ENCODE measurements at regions not wholly inside any gene's neighbourhood (a gene's known extent, or its start where the extent isn't known, plus 50 kb on each side); places are given as distances from the start of the nearest gene placed in this dataset.

GRCh38 chr4:157973297-157973696 lies 199.5 kb downstream of the GASK1B start:
- Histone ChIP-seq H3K36me3 (ENCODE audit: control insufficient read depth in 2 of 2, insufficient read depth in 2 of 2, low read length in 1 of 2) (no peaks in the 10 kb centered on the region), H3K9ac (ENCODE audit: control insufficient read depth, insufficient read depth, low read length) (no peak overlapping the region), H2AFZ (ENCODE audit: control insufficient read depth, low read depth, low read length) (no peak overlapping the region), H3K9me3 (replicated peaks; ENCODE audit: control insufficient read depth, insufficient read depth, low read length) (no peaks in the 10 kb centered on the region), H3K4me1 (ENCODE audit: control insufficient read depth, insufficient read depth, low read length) (no peaks in the 10 kb centered on the region), H3K27me3 (replicated peaks in 1 of 2; ENCODE audit: control insufficient read depth in 2 of 2, insufficient read depth in 2 of 2, low read length in 1 of 2) (no peaks in the 10 kb centered on the region), H4K20me1 (ENCODE audit: control insufficient read depth, insufficient read depth) (no peaks in the 10 kb centered on the region), H3K27ac (ENCODE audit: control insufficient read depth, insufficient read depth) (no peak overlapping the region), H3K79me2 (ENCODE audit: control insufficient read depth, insufficient read depth, low read length) (no peaks in the 10 kb centered on the region), H3K4me3 (no peak overlapping the region), H3K4me2 (ENCODE audit: control insufficient read depth, insufficient read depth) (no peak overlapping the region)
- WGBS (ENCODE audit: insufficient coverage, insufficient replicate concordance, low lambda C conversion rate, missing lambda C conversion rate): 61% methylated on average over 5 of the region's 5 CpGs
- TF ChIP-seq ZBTB4 (CRISPR knock-in tag; IDR thresholded peaks at IDR 0.05) (no peak), DPF2 (IDR thresholded peaks at IDR 0.05) (no peak), MAX (IDR thresholded peaks at IDR 0.05; ENCODE audit: low read depth, low read length) (no peak), RELB (IDR thresholded peaks at IDR 0.05; ENCODE audit: low read depth) (no peak), CBX3 (IDR thresholded peaks at IDR 0.05; ENCODE audit: borderline replicate concordance, low read depth) (no peak), JUNB (IDR thresholded peaks at IDR 0.05) (no peak), HDAC2 (IDR thresholded peaks at IDR 0.05) (no peak), ATF3 (IDR thresholded peaks at IDR 0.05; ENCODE audit: borderline replicate concordance, extremely low read depth, low read depth, low read length) (no peak), RAD21 (IDR thresholded peaks at IDR 0.05; ENCODE audit: insufficient read depth, low read depth, low read length) (no peak), CEBPB (IDR thresholded peaks at IDR 0.05; ENCODE audit: borderline replicate concordance in 1 of 2, low read depth in 2 of 2, low read length in 2 of 2) (no peak), BACH1 (IDR thresholded peaks at IDR 0.05; ENCODE audit: borderline replicate concordance) (no peak), JUND (IDR thresholded peaks at IDR 0.05; ENCODE audit: low read depth, low read length) (no peak), PML (IDR thresholded peaks at IDR 0.05; ENCODE audit: low read length) (no peak), CHD1 (IDR thresholded peaks at IDR 0.05; ENCODE audit: low read depth, low read length) (no peak), PAX5 (IDR thresholded peaks at IDR 0.05; ENCODE audit: borderline replicate concordance, low read depth, low read length) (no peak), ZBTB33 (IDR thresholded peaks at IDR 0.05) (no peak), STAT1 (conservative IDR thresholded peaks at IDR 0.05) (no peak), CBX5 (IDR thresholded peaks at IDR 0.05; ENCODE audit: low read depth) (no peak), TCF3 (IDR thresholded peaks at IDR 0.05; ENCODE audit: borderline replicate concordance, insufficient read depth, low read depth, low read length) (no peak), TARDBP (IDR thresholded peaks at IDR 0.05; ENCODE audit: borderline replicate concordance) (no peak)
- intact Hi-C loops (cut with micrococcal nuclease; ENCODE audit: unreplicated experiment) (no loop called here), in situ Hi-C loops (cut with MboI) (loop anchor here (10.0 kb wide), 1 partner anchor 758 kb away; no protein-coding TSS in a partner anchor)
- no peak for FAIRE-seq
- no peak for ATAC-seq
- POLR2A ChIA-PET: no interaction called here
- RAD21 ChIA-PET (ENCODE audit: unreplicated experiment): no interaction called here
- CTCF ChIA-PET: no interaction called here
- no peak for DNase-seq (ENCODE audit: low read depth, low spot score)
- no TSS peak for BruUV-seq (replicated peaks)
- SMC1A ChIA-PET (ENCODE audit: uncharacterized antibody, unreplicated experiment): interaction anchor here (0.7 to 2.0 kb wide), 3 partner anchors 10 to 754 kb away, joined by 3 to 7 read pairs (median 3); no protein-coding TSS in a partner anchor
